Fibroblast of gingiva (primary cell): ENCODE measurements at regions not wholly inside any gene's neighbourhood (a gene's known extent, or its start where the extent isn't known, plus 50 kb on each side); places are given as distances from the start of the nearest gene placed in this dataset.

Experiments
- DNase-seq: peaks from one replicate; pipeline ENCODE4 v3.0.0-alpha.2; 2011; ENCODE audit warnings: low read depth

GRCh38 chr10:124286621-124287020 is 132.1 kb downstream of the OAT start:
- DNase-seq, result no peak

GRCh38 chr10:124285587-124286527 is 132.9 kb downstream of the OAT start:
- DNase-seq, result peak; percentile 65

GRCh38 chr10:124283949-124284250 is 134.8 kb downstream of the OAT start:
- no peak for DNase-seq

- DNase-seq, result no peak
These were observed 135.3 kb downstream of the OAT start for GRCh38 chr10:124283215-124283948.

GRCh38 chr10:124282326-124282725 is 136.4 kb downstream of the OAT start:
- no peak for DNase-seq

GRCh38 chr10:124281666-124282065 is 137.1 kb downstream of the OAT start:
- no peak for DNase-seq

- DNase-seq, result no peak
These were observed 137.8 kb downstream of the OAT start for GRCh38 chr10:124280916-124281315.

- no peak for DNase-seq
These were observed 138.8 kb downstream of the OAT start for GRCh38 chr10:124279882-124280281.

GRCh38 chr10:124279298-124279697 is 139.4 kb downstream of the OAT start:
- no peak for DNase-seq

- DNase-seq, result no peak
These were observed 140.4 kb downstream of the OAT start for GRCh38 chr10:124278356-124278755.

- DNase-seq, result no peak
These were observed 145.6 kb downstream of the OAT start for GRCh38 chr10:124273141-124273540.

- DNase-seq, result no peak
These were observed 147.0 kb downstream of the OAT start for GRCh38 chr10:124271676-124272075.

- no peak for DNase-seq
These were observed 148.0 kb downstream of the OAT start for GRCh38 chr10:124270530-124271327.

GRCh38 chr10:124268976-124269375 is 149.7 kb downstream of the OAT start:
- no peak for DNase-seq

GRCh38 chr10:124267911-124268549 is 150.7 kb downstream of the OAT start:
- no peak for DNase-seq

- peak; percentile 61 for DNase-seq
These were observed 151.4 kb downstream of the OAT start for GRCh38 chr10:124267231-124267885.

GRCh38 chr10:124266468-124267230 is 152.1 kb downstream of the OAT start:
- DNase-seq, result no peak

GRCh38 chr10:124265776-124266467 is 152.8 kb downstream of the OAT start:
- DNase-seq, result no peak

GRCh38 chr10:124265391-124265745 is 153.4 kb downstream of the OAT start:
- no peak for DNase-seq

GRCh38 chr10:124264711-124265390 is 153.9 kb downstream of the OAT start:
- no peak for DNase-seq
